ENCODE measurements at regions not wholly inside any gene's neighbourhood (a gene's known extent, or its start where the extent isn't known, plus 50 kb on each side); places are given as distances from the start of the nearest gene placed in this dataset.
A peak's percentile ranks its signal among the peaks of the same experiment; 100 is the strongest.

DNA sequence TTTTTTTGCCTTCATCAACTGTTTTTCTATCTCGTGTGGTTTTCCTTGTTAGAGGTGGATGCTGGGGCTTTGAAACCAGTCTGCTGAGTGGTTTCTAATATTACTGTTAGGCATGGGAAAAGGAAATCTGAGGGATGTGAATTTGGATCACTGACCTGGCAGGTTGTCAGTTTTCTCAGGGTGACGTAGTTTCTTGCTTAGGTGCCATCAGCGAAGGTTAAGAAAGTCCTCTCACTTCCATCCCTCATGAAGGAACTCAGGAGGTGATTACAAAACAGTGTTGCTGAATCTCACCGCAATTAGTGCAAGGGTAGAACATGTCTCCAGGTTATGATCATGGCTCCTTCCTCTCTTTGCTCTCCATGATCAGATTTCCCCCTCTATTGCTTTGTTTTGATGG lies 135.9 kb downstream of the SOX4 start:
- Histone ChIP-seq H2AFZ (ENCODE audit: low read length) (no peak overlapping the region), H3K79me1 (ENCODE audit: insufficient read depth, low read depth, low read length, poor library complexity, severe bottlenecking) (peaks cover 15% of the 10 kb centered on the region), H3K18ac (ENCODE audit: insufficient read length, low read depth, low read length) (no peak overlapping the region), H3K4me1 (ENCODE audit: insufficient read depth, low read length) (peaks cover 4% of the 10 kb centered on the region; the same call in 1 of the 2 replicates), H2AK5ac (ENCODE audit: insufficient read length, low read length) (no peak overlapping the region), H3K9me3 (ENCODE audit: control insufficient read depth, low read depth, low read length) (no peaks in the 10 kb centered on the region), H2BK5ac (ENCODE audit: insufficient read length, low read length) (no peak overlapping the region), H3K56ac (ENCODE audit: insufficient read length, low read depth, low read length) (no peak overlapping the region), H3K23me2 (ENCODE audit: insufficient read length, low read depth, low read length, poor library complexity, severe bottlenecking) (no peaks in the 10 kb centered on the region), H4K5ac (ENCODE audit: insufficient read length, low read depth, low read length) (no peak overlapping the region), H4K20me1 (ENCODE audit: control insufficient read depth, insufficient read depth, insufficient read length) (no peaks in the 10 kb centered on the region), H3K9ac (ENCODE audit: extremely low read depth, insufficient read length, low read length) (no peak overlapping the region), H3K4me2 (ENCODE audit: insufficient read depth, insufficient read length, low read length) (no peak overlapping the region), H4K91ac (ENCODE audit: insufficient read length, low read depth, low read length) (no peak overlapping the region), H3K27me3 (ENCODE audit: insufficient read depth, low read length) (no peaks in the 10 kb centered on the region), H3K23ac (ENCODE audit: insufficient read length, low read depth, low read length) (no peak overlapping the region), H3K27ac (ENCODE audit: insufficient read length, low read depth, low read length) (no peak overlapping the region), H2BK15ac (ENCODE audit: low read depth, low read length) (0 out of 2 replicates have a peak overlapping the region, but pooled peaks have one; percentile 5), H4K8ac (replicated peaks; ENCODE audit: insufficient read length, low read depth, low read length) (no peak overlapping the region), H3K14ac (ENCODE audit: insufficient read depth, low read length) (no peak overlapping the region), H3K79me2 (ENCODE audit: insufficient read depth, low read length) (peaks cover 63% of the 10 kb centered on the region), H2BK120ac (ENCODE audit: low read depth, low read length, poor library complexity, severe bottlenecking) (no peak overlapping the region), H3K4ac (ENCODE audit: low read depth, low read length) (no peak overlapping the region), H2BK12ac (ENCODE audit: insufficient read length, low read depth, low read length) (no peak overlapping the region), H2BK20ac (ENCODE audit: low read depth, low read length, poor library complexity, severe bottlenecking) (no peak overlapping the region), H3T11ph (ENCODE audit: low read length) (no peak overlapping the region)
- WGBS (ENCODE audit: extremely low coverage, insufficient read length, low lambda C conversion rate) = no CpG with 5 or more reads among the region's 4 CpGs
- TF ChIP-seq, protein P1, sequence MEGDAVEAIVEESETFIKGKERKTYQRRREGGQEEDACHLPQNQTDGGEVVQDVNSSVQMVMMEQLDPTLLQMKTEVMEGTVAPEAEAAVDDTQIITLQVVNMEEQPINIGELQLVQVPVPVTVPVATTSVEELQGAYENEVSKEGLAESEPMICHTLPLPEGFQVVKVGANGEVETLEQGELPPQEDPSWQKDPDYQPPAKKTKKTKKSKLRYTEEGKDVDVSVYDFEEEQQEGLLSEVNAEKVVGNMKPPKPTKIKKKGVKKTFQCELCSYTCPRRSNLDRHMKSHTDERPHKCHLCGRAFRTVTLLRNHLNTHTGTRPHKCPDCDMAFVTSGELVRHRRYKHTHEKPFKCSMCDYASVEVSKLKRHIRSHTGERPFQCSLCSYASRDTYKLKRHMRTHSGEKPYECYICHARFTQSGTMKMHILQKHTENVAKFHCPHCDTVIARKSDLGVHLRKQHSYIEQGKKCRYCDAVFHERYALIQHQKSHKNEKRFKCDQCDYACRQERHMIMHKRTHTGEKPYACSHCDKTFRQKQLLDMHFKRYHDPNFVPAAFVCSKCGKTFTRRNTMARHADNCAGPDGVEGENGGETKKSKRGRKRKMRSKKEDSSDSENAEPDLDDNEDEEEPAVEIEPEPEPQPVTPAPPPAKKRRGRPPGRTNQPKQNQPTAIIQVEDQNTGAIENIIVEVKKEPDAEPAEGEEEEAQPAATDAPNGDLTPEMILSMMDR (conservative IDR thresholded peaks at IDR 0.05) = no peak
- H3K27ac Mint-ChIP-seq = peak overlapping the region; percentile 9 to 34 (median 30); a peak in 5 of 7 replicates
- H3K4me1 Mint-ChIP-seq = peaks cover 47 to 52% of the 10 kb centered on the region in 2 experiments
- no peaks in the 10 kb centered on the region for H3K27me3 Mint-ChIP-seq (ENCODE audit: low read depth)
- no peaks in the 10 kb centered on the region for H3K9me3 Mint-ChIP-seq
- peaks cover 3 to 24% (median 10%) of the 10 kb centered on the region in 3 experiments; a peak in 6 of 7 replicates for H3K36me3 Mint-ChIP-seq (ENCODE audit: insufficient read depth in 1 of 3, low read depth in 3 of 3)
- H3K4me3 Mint-ChIP-seq = no peak overlapping the region; a peak in 1 of 5 replicates
- DNase-seq = no peak
